Erythroblast (primary cell): ENCODE measurements at regions not wholly inside any gene's neighbourhood (a gene's known extent, or its start where the extent isn't known, plus 50 kb on each side); places are given as distances from the start of the nearest gene placed in this dataset.

Experiments used
- GATA1 ChIP-seq: IDR thresholded peaks from 2 replicates; pipeline ENCODE4 v1.6.1; 2011; ENCODE audit warnings: low read depth, mild to moderate bottlenecking, control low read depth, low read length, moderate library complexity
- POLR2A ChIP-seq: IDR thresholded peaks from 2 replicates; pipeline ENCODE4 v1.6.1; 2011; ENCODE audit warnings: mild to moderate bottlenecking, low read length

GRCh38 chr2:133726973-133727372 is 158.7 kb upstream of the NCKAP5 start:
- TF ChIP-seq POLR2A = no peak
- no peak for TF ChIP-seq GATA1
